KMS-11 (cell line): ENCODE measurements at regions not wholly inside any gene's neighbourhood (a gene's known extent, or its start where the extent isn't known, plus 50 kb on each side); places are given as distances from the start of the nearest gene placed in this dataset.

ENCODE experiments used
- H2AFZ ChIP-seq: fragments of 200-600 bp; sonication (generic); 2 replicates; pipeline ENCODE4 v1.6.1; 2016; ENCODE audit warnings: antibody characterized with exemption, mixed run types, low read depth
- H3K27ac ChIP-seq: fragments of 200-600 bp; sonication (generic); 2 replicates; pipeline ENCODE4 v1.6.1; 2016; ENCODE audit warnings: mild to moderate bottlenecking, mixed run types
- H3K27me3 ChIP-seq: fragments of 200-600 bp; sonication (generic); 2 replicates; pipeline ENCODE4 v1.6.1; 2017; ENCODE audit warnings: mild to moderate bottlenecking, low read depth, mixed run types, moderate library complexity; ENCODE audit not compliant: insufficient read depth
- H3K36me3 ChIP-seq: fragments of 200-600 bp; sonication (generic); 2 replicates; pipeline ENCODE4 v1.6.1; 2017; ENCODE audit warnings: mild to moderate bottlenecking, mixed run types; ENCODE audit not compliant: insufficient read depth
- H3K4me1 ChIP-seq: fragments of 200-600 bp; sonication (generic); 2 replicates; pipeline ENCODE4 v1.6.1; 2016; ENCODE audit warnings: mild to moderate bottlenecking, low read depth, mixed run types; ENCODE audit not compliant: poor library complexity, severe bottlenecking
- H3K4me2 ChIP-seq: fragments of 200-600 bp; sonication (generic); 2 replicates; pipeline ENCODE4 v1.7.0; 2016; ENCODE audit warnings: mild to moderate bottlenecking, mixed run types
- H3K4me3 ChIP-seq: fragments of 200-600 bp; sonication (generic); IDR thresholded peaks from 2 replicates; pipeline ENCODE4 v1.6.1; 2017; ENCODE audit warnings: low read depth, low read length, mixed read lengths; ENCODE audit not compliant: insufficient read depth
- H3K79me2 ChIP-seq: fragments of 200-600 bp; sonication (generic); 2 replicates; pipeline ENCODE4 v1.6.1; 2016; ENCODE audit warnings: low read depth, mixed run types; ENCODE audit not compliant: insufficient read depth
- H3K9ac ChIP-seq: fragments of 200-600 bp; sonication (generic); 2 replicates; pipeline ENCODE4 v1.6.1; 2016; ENCODE audit warnings: mild to moderate bottlenecking, mixed run types
- H4K20me1 ChIP-seq: fragments of 200-600 bp; sonication (generic); 2 replicates; pipeline ENCODE4 v1.6.1; 2016; ENCODE audit warnings: mild to moderate bottlenecking, mixed run types; ENCODE audit not compliant: insufficient read depth
- TF ChIP-seq, protein P1 (sequence below): fragments of 200-600 bp; sonication (generic); conservative IDR thresholded peaks from 2 replicates; pipeline ENCODE4 v1.6.1; 2017; ENCODE audit warnings: low read depth, mild to moderate bottlenecking, antibody characterized with exemption, low read length, moderate library complexity, mixed read lengths

DNA sequence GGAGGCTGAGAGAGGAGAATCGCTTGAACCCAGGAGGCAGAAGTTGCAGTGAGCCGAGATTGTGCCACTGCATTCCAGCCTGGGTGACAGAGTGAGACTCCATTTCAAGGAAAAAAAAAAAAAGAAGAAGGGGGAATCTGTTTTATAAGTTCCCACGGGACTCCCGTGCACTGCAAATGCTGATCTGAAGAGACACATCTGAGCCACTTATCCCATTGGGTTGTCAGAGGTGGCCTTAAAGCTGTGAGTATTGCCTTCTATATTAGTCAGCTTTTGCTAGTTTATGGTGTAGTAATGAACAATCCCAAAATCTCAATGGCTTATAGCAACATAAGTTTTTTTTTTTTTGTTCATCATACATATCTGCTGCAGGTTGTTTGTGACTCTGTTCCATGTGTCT, 82.8 kb downstream of the MRM1 start:
- Histone ChIP-seq H2AFZ (no peak overlapping the region), H4K20me1 (no peaks in the 10 kb centered on the region), H3K4me3 (no peak overlapping the region), H3K9ac (no peak overlapping the region), H3K36me3 (no peaks in the 10 kb centered on the region), H3K27me3 (no peaks in the 10 kb centered on the region), H3K79me2 (no peaks in the 10 kb centered on the region), H3K4me2 (no peak overlapping the region), H3K4me1 (no peaks in the 10 kb centered on the region), H3K27ac (no peak overlapping the region)
- TF ChIP-seq, protein P1, sequence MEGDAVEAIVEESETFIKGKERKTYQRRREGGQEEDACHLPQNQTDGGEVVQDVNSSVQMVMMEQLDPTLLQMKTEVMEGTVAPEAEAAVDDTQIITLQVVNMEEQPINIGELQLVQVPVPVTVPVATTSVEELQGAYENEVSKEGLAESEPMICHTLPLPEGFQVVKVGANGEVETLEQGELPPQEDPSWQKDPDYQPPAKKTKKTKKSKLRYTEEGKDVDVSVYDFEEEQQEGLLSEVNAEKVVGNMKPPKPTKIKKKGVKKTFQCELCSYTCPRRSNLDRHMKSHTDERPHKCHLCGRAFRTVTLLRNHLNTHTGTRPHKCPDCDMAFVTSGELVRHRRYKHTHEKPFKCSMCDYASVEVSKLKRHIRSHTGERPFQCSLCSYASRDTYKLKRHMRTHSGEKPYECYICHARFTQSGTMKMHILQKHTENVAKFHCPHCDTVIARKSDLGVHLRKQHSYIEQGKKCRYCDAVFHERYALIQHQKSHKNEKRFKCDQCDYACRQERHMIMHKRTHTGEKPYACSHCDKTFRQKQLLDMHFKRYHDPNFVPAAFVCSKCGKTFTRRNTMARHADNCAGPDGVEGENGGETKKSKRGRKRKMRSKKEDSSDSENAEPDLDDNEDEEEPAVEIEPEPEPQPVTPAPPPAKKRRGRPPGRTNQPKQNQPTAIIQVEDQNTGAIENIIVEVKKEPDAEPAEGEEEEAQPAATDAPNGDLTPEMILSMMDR, result no peak

DNA sequence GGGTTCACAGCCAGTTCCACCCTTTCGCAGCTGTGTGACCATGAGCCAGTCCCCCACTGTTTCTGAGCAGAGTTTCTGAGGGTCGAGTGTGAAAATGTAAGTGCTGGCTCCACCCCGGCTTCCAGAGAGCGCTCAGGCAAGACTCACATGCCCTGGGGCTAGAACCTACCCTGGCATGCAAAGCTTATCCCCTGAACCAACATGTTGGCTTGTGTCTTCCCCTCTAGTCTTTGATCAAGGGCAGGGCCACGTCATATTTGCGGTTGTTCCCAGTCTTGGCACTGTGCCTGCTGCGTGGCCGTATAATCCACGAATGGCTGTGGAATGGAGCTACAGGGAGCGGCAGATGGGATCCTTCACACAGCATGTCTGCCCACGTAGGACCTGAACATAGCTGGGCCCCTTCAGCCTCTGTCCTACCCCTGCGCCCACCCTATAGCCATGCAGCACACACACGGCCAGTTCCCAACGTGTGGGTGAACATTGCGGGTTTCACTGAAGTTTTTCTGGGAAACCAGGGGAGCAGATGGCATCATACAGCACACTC, 84.8 kb downstream of the MRM1 start:
- Histone ChIP-seq H3K79me2 (no peaks in the 10 kb centered on the region), H3K4me2 (no peak overlapping the region), H3K4me3 (no peak overlapping the region), H3K36me3 (no peaks in the 10 kb centered on the region), H2AFZ (no peak overlapping the region), H3K27ac (no peak overlapping the region), H3K27me3 (no peaks in the 10 kb centered on the region), H3K4me1 (no peaks in the 10 kb centered on the region), H3K9ac (no peak overlapping the region), H4K20me1 (no peaks in the 10 kb centered on the region)
- TF ChIP-seq, protein P1, result no peak

DNA sequence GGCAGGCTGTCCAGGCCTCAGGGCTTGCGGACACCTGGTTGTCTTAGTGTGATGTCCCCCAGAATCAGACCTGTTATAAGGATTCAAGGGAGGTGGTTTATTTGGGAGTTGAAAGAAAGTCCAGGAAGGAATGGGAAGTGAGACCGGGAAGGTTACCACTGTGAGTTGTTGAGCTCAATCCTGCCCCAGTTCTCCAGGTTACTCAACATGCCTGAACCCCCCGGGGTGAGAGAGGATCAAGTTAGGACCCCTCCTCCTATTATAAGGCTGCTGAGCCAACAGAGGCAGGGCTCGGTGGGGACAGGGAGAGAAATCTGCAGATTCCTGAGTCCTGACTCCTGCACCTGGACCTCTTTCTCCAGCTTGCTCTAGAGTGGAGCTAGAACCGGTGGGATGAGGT, 86.4 kb downstream of the MRM1 start:
- Histone ChIP-seq H2AFZ (no peak overlapping the region), H3K27me3 (no peaks in the 10 kb centered on the region; the same call in 1 of the 2 replicates), H3K4me3 (no peak overlapping the region), H3K9ac (no peak overlapping the region), H3K27ac (no peak overlapping the region), H3K4me1 (no peaks in the 10 kb centered on the region), H4K20me1 (no peaks in the 10 kb centered on the region), H3K4me2 (no peak overlapping the region), H3K79me2 (no peaks in the 10 kb centered on the region), H3K36me3 (no peaks in the 10 kb centered on the region)
- TF ChIP-seq, protein P1, result no peak

DNA sequence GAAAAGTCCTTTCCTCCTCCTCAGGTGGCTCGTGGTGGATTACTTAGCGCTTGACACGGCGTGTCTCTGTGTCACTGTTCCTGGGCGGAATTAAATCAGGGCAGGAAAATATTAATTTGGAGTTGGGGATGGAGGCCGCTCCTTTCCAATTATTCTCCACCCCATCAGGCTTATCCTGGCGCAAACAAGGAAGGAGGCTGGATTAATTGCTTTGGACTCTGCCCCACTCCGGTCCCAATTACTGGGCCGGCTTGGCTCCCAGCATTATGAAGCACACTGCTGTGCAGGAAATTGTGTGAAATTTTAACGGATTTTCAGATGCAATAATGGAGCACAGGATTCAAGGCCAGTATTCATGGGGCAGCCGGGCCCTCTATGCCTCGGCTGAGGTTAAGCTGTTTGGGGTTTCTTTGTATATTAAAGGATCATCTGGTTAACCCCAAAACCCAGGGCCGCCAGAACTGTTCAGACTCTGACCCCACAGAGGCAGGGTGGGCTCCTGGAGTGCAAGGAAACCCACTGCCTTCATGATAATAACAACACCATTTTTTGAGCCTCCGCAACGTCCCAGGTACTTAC, 87.8 kb downstream of the MRM1 start:
- H3K36me3 ChIP-seq, result no peaks in the 10 kb centered on the region
- H3K27me3 ChIP-seq, result no peaks in the 10 kb centered on the region; the same call in 1 of the 2 replicates
- no peaks in the 10 kb centered on the region for H3K79me2 ChIP-seq
- no peaks in the 10 kb centered on the region for H4K20me1 ChIP-seq
- no peak overlapping the region for H3K4me3 ChIP-seq
- TF ChIP-seq, protein P1, result no peak
- no peak overlapping the region for H2AFZ ChIP-seq
- H3K9ac ChIP-seq, result no peak overlapping the region
- no peaks in the 10 kb centered on the region for H3K4me1 ChIP-seq
- no peak overlapping the region for H3K27ac ChIP-seq
- no peak overlapping the region for H3K4me2 ChIP-seq
